IMR-90 (cell line): ENCODE measurements at regions not wholly inside any gene's neighbourhood (a gene's known extent, or its start where the extent isn't known, plus 50 kb on each side); places are given as distances from the start of the nearest gene placed in this dataset.

Experiments
- POLR2A ChIP-seq: IDR thresholded peaks from 2 replicates; pipeline ENCODE4 v1.6.1; 2012; ENCODE audit warnings: mild to moderate bottlenecking, low read depth, low read length
- TF ChIP-seq, protein P1 (sequence below): conservative IDR thresholded peaks from 2 replicates; pipeline ENCODE4 v1.5.1; 2012; ENCODE audit warnings: mild to moderate bottlenecking, low read depth, low read length, improper control_type of control experiment

- TF ChIP-seq, protein P1, sequence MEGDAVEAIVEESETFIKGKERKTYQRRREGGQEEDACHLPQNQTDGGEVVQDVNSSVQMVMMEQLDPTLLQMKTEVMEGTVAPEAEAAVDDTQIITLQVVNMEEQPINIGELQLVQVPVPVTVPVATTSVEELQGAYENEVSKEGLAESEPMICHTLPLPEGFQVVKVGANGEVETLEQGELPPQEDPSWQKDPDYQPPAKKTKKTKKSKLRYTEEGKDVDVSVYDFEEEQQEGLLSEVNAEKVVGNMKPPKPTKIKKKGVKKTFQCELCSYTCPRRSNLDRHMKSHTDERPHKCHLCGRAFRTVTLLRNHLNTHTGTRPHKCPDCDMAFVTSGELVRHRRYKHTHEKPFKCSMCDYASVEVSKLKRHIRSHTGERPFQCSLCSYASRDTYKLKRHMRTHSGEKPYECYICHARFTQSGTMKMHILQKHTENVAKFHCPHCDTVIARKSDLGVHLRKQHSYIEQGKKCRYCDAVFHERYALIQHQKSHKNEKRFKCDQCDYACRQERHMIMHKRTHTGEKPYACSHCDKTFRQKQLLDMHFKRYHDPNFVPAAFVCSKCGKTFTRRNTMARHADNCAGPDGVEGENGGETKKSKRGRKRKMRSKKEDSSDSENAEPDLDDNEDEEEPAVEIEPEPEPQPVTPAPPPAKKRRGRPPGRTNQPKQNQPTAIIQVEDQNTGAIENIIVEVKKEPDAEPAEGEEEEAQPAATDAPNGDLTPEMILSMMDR: no peak
- TF ChIP-seq POLR2A: no peak
Observed at GRCh38 chr5:124686239-124687004, 60.0 kb downstream of the ZNF608 start.
